Sigmoid colon (tissue), 6 donors: ENCODE measurements at regions not wholly inside any gene's neighbourhood (a gene's known extent, or its start where the extent isn't known, plus 50 kb on each side); places are given as distances from the start of the nearest gene placed in this dataset.

Experiments
- DNase-seq: peaks from one replicate; pipeline ENCODE4 v3.0.0-alpha.2; 2019
- H3K27ac ChIP-seq, 4 donors: fragments of 200-600 bp; sonication (generic); one replicate each; pipeline ENCODE4 v1.5.1; 2016 to 2019; ENCODE audit warnings: mild to moderate bottlenecking in 1 of 4
- H3K27me3 ChIP-seq, 3 donors: fragments of 200-600 bp; sonication (generic); one replicate each; pipeline ENCODE4 v1.5.1; 2019; ENCODE audit warnings: mild to moderate bottlenecking in 1 of 3
- H3K36me3 ChIP-seq, 4 donors: fragments of 200-600 bp; sonication (generic); one replicate each; pipeline ENCODE4 v1.5.1; 2016 to 2019
- H3K4me1 ChIP-seq, 4 donors: fragments of 200-600 bp; sonication (generic); one replicate each; pipeline ENCODE4 v1.5.1; 2017 to 2019
- H3K4me3 ChIP-seq, 4 donors: fragments of 200-600 bp; sonication (generic); one replicate each; pipeline ENCODE4 v1.5.1; 2017 to 2019; ENCODE audit warnings: mild to moderate bottlenecking in 2 of 4, moderate library complexity in 1 of 4
- H3K9me3 ChIP-seq, 4 donors: fragments of 200-600 bp in 3 of 4; sonication (generic) in 3 of 4; one replicate each; pipeline versions ENCODE4 v1.5.1 to v1.6.1; 2013 to 2019
- EP300 ChIP-seq, 4 donors: sonication (generic); formaldehyde crosslinking; IDR thresholded peaks; one replicate each; pipeline ENCODE4 v1.6.1; 2017; ENCODE audit warnings: antibody characterized with exemption in 4 of 4
- POLR2A ChIP-seq, 2 donors: fragments of 450-650 bp; IDR thresholded peaks; one replicate each; pipeline ENCODE4 v1.6.1; 2016; ENCODE audit warnings: antibody characterized with exemption in 2 of 2, mild to moderate bottlenecking in 2 of 2, moderate library complexity in 2 of 2
- POLR2AphosphoS5 ChIP-seq, 4 donors: sonication (generic); formaldehyde crosslinking; IDR thresholded peaks; one replicate each; pipeline ENCODE4 v1.6.1; 2017; ENCODE audit warnings: antibody characterized with exemption in 4 of 4
- WGBS, 2 donors: extraction: QIAGEN DNeasy Blood & Tissue Kit; methylation state at CpG; one replicate each; pipeline ENCODE4 v1.1.7; 2013; 5-methylcytosine and 5-hydroxymethylcytosine counted together
- intact Hi-C: fragments of 100-400 bp; cut with DNase I; formaldehyde crosslinking; loops from one replicate; pipeline ENCODE4 v1.15.1; 2023
- TF ChIP-seq, protein P1 (sequence below), 4 experiments: fragments of 450-650 bp in 3 of 4; fragments of 200-600 bp in 1 of 4; IDR thresholded peaks; one replicate each; pipeline ENCODE4 v1.5.1; 2016 to 2019; ENCODE audit warnings: antibody characterized with exemption in 4 of 4, mild to moderate bottlenecking in 3 of 4, moderate library complexity in 2 of 4
- donor health status: healthy with polysubstance abuse.
- donor health status: healthy.

DNA sequence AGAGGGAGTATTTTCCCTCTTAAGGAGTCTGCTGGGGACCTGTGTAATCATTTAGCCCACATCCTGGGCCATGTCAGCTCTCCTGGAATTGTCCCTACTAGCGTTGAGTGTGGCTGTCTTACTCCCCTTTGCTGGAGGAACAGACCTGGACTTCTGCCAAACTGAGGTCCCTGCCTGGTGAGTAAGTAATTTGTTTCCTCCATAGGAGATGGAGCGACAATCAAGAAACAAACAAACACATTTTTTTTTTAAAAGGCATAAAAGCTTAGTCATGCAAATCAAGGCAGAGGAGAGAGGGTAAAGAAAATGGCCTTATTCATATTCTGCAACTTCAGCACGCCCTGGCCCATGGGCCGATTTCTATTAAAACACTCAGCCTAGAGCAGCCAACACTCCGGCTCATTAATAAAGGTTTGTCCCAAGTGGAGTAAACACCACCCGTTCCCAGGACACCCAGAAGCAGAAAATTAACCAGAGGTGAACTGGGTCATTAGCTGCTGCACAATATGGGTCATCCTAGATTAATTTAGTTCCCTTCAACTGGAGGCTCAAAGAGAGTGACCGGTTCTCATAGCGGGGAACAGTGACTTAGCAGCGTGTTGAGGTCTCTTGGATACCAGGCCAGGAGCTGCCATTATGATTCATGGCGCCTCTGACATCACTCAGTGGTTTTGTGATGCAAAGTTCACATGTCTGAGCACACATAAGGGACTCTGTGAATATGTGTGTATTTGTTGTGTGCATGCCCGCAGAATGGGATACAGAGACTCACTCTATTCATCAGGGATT is 165.0 kb upstream of the SULF2 start:
- no peak for DNase-seq
- TF ChIP-seq POLR2A (IDR thresholded peaks at IDR 0.05): no peak
- TF ChIP-seq POLR2AphosphoS5 (IDR thresholded peaks at IDR 0.05): no peak
- TF ChIP-seq EP300 (IDR thresholded peaks at IDR 0.05): no peak
- TF ChIP-seq, protein P1, sequence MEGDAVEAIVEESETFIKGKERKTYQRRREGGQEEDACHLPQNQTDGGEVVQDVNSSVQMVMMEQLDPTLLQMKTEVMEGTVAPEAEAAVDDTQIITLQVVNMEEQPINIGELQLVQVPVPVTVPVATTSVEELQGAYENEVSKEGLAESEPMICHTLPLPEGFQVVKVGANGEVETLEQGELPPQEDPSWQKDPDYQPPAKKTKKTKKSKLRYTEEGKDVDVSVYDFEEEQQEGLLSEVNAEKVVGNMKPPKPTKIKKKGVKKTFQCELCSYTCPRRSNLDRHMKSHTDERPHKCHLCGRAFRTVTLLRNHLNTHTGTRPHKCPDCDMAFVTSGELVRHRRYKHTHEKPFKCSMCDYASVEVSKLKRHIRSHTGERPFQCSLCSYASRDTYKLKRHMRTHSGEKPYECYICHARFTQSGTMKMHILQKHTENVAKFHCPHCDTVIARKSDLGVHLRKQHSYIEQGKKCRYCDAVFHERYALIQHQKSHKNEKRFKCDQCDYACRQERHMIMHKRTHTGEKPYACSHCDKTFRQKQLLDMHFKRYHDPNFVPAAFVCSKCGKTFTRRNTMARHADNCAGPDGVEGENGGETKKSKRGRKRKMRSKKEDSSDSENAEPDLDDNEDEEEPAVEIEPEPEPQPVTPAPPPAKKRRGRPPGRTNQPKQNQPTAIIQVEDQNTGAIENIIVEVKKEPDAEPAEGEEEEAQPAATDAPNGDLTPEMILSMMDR (IDR thresholded peaks at IDR 0.05): no peak
- Histone ChIP-seq H3K4me1 (no peaks in the 10 kb centered on the region), H3K27ac (no peak overlapping the region), H3K36me3 (no peaks in the 10 kb centered on the region), H3K9me3 (no peaks in the 10 kb centered on the region), H3K4me3 (no peak overlapping the region), H3K27me3 (no peaks in the 10 kb centered on the region)
- intact Hi-C loops: no loop called here
- 73 to 79% methylated on average over 11 of the region's 11 CpGs for WGBS, 2 donors

DNA sequence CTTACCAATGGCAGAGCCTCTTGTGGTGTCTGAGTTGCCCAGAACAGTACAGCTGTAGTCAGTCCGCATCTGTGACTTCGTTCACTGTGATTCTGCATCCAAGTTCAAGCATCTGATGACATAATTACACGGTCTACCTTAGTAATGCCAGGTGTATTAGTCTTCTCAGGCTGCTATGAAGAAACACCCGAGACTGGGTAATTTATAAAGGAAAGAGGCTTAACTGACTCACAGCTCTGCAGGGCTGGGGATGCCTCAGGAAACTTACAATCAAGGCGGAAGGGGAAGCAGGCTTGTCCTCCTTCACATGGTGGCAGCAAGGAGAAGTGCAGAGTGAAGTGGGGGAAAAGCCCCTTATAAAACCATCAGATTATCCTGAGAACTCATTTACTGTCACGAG is 163.9 kb upstream of the SULF2 start:
- Histone ChIP-seq H3K27me3 (no peaks in the 10 kb centered on the region), H3K27ac (no peak overlapping the region), H3K4me3 (no peak overlapping the region), H3K4me1 (no peaks in the 10 kb centered on the region), H3K36me3 (no peaks in the 10 kb centered on the region), H3K9me3 (no peaks in the 10 kb centered on the region)
- TF ChIP-seq POLR2AphosphoS5 (IDR thresholded peaks at IDR 0.05) (no peak), EP300 (IDR thresholded peaks at IDR 0.05) (no peak), POLR2A (IDR thresholded peaks at IDR 0.05) (no peak)
- TF ChIP-seq, protein P1 (IDR thresholded peaks at IDR 0.05): no peak
- 68 to 76% methylated on average over 6 of the region's 6 CpGs for WGBS, 2 donors
- intact Hi-C loops: no loop called here
- no peak for DNase-seq

DNA sequence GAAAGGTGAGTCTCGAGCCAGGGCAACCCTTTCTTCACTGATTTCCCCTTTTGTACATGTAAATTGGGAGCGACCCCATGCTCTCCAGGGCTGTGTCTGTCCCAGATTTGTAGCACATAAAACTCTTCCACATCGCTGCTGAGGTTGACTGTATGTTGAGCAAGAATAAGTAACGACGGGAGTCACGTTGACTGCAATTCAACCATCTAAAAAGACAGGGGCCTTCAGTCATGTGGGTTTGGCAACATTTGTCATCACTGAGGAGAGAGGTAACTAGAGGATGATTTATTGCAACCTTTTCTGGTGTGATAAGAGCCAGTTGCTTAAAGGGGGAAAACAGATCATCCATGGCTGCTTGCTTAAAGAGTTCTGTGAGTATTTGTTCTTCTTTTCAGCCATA is 159.4 kb upstream of the SULF2 start:
- Histone ChIP-seq H3K27ac (no peak overlapping the region), H3K36me3 (no peaks in the 10 kb centered on the region), H3K4me3 (no peak overlapping the region), H3K4me1 (no peaks in the 10 kb centered on the region), H3K9me3 (no peaks in the 10 kb centered on the region), H3K27me3 (no peaks in the 10 kb centered on the region)
- intact Hi-C loops: no loop called here
- DNase-seq: no peak
- WGBS, 2 donors: 73 to 82% methylated on average over 6 of the region's 6 CpGs
- no peak for TF ChIP-seq EP300 (IDR thresholded peaks at IDR 0.05)
- no peak for TF ChIP-seq POLR2A (IDR thresholded peaks at IDR 0.05)
- TF ChIP-seq, protein P1 (IDR thresholded peaks at IDR 0.05): no peak
- TF ChIP-seq POLR2AphosphoS5 (IDR thresholded peaks at IDR 0.05): no peak

DNA sequence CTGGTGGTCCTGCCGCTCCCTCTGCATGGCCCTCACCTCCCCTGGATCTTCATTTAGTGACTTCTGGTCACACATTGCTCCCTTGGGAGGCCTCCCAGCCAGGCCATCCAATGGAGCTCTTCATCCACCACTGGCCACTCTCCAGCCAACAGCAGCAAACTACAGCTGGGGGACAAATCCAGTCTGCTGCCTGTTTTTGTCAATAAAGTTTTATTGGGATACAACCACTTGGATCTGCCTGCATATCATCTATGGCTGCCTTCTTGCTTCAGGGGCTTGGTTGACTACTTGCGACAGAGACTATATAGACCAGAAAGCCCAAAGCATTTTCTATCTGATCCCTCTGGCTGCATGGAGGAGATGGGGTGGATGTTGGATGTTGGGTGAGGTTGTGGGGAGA is 156.6 kb upstream of the SULF2 start:
- no peaks in the 10 kb centered on the region for H3K36me3 ChIP-seq
- H3K9me3 ChIP-seq: no peaks in the 10 kb centered on the region
- H3K27me3 ChIP-seq: no peaks in the 10 kb centered on the region
- no peaks in the 10 kb centered on the region for H3K4me1 ChIP-seq
- intact Hi-C loops: no loop called here
- WGBS, 2 donors: 97 to 98% methylated on average over 2 of the region's 2 CpGs
- no peak overlapping the region for H3K27ac ChIP-seq
- TF ChIP-seq EP300 (IDR thresholded peaks at IDR 0.05) (no peak), POLR2AphosphoS5 (IDR thresholded peaks at IDR 0.05) (no peak), POLR2A (IDR thresholded peaks at IDR 0.05) (no peak)
- TF ChIP-seq, protein P1 (IDR thresholded peaks at IDR 0.05): no peak
- no peak overlapping the region for H3K4me3 ChIP-seq
- DNase-seq: no peak
